ENCODE measurements at regions not wholly inside any gene's neighbourhood (a gene's known extent, or its start where the extent isn't known, plus 50 kb on each side); places are given as distances from the start of the nearest gene placed in this dataset.

DNA sequence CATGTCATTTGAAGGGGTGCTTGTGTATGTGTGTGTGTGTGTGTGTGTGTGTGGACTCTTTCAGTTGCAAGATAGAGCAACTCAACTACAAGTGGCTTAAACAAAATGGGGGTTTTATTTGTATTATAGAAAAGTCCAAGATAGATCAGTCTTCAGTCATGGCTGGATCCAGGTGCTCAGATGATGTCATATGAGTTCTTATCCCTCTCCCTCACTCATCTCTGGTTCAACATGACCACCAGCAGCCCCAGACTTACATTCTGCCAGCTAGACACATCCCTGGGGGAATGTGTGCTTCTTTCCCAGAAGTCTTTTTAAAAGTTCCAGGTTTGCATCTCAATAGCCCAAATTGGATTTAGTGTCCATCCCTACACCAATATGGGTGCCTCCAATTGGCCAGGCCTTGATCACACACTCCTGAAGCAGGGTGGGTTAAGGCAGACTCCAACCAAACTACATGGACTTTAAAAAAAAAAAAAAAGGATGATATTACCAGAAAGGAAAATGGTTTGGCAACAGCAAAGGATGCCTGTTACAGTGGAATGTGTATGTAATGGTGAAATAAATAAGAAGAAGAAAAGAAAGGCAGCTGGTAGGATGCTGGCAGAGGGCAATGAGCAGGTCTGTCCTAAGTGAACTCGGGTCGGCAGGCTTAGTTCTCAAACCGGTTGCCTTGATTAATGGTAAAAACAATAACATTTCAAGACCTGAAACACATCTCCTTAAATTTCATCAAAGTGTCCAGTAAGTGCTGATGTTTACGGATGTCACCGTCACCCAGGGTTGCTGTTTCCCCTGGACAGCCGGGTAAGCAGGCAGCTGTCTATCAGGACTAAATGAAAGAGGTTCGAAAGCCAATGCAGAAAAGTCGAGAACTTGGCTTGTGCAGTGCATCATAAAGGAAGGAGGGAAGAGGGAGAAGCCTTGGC lies 107.7 kb downstream of the SMIM20 start:
- no peak for DNase-seq

DNA sequence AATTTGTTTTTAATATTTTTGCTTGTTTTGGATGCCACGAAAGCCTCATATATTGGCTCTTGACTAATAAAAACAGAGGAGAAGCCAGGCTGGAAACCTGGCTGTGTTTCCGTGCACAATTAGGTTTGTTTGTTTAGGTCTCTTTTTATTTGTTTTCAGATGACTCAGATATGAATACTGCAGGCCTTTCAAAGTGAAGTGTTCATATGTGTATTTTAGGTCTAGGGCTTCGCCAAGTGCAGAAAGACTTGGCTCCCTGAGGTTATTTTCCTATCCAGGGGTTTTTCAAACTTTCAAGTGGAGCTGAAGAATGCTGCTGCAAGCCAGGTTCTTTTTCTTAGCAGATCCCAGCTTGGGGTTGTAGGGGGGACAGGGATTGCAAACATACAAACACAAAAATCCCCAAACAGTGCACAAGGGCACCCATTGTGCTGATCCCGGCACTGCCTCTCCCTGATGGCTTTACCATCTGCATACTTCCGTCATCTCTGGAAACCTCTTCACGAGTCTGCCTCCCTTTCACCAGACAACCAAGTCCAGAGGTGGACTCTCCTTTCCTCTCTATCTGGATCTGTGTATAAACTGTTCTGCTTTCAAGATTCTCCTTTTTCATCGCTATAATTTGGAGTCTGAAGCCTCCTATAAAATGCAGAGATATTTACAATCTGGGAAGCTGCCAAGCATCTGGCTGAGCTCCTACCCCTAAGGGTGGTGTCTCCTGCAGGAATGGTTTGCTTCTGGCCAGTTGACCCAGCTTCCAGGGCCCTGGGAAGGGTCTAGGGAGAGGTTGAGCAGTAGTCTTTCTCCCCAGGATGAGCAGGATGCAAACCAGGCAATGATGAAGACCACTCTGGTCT lies 108.6 kb downstream of the SMIM20 start:
- DNase-seq: peak in 1 of 2 experiments; percentile 33

DNA sequence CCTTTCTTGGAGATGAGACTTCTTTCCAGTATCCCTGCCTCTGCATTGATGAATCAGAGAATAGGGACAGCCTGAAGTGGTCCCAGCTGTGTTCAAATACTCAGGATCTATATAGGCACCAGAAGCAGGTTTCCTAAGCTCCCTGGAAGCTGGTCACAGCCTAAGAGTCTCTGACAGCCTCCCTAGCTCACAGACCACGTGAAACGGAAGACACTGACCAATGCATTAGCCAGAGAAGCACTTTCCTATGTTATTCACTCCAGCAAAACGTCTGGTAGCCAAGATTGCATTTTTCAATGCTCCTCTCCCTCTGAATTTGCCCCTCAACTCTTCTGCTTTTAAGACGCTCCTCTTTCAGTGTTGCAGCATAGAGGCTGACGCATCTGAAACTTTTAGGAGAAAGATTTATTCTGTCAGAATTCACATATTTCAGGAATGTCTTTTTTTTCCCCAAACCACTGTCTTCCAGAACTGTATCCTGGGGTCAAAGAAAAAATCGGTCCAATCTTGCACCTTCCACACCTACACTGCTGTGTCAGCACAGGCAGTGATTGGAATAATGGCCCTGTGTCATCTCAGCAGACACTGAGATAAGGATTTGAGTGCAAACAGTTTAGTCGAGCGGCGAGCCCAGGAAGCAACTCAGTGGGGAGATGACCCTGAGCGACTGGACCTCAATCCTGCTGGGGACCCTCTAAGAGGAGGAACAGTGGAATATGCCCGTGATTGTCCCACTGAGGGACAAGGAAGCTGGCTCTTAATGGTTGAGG lies 109.4 kb downstream of the SMIM20 start:
- no peak for DNase-seq

DNA sequence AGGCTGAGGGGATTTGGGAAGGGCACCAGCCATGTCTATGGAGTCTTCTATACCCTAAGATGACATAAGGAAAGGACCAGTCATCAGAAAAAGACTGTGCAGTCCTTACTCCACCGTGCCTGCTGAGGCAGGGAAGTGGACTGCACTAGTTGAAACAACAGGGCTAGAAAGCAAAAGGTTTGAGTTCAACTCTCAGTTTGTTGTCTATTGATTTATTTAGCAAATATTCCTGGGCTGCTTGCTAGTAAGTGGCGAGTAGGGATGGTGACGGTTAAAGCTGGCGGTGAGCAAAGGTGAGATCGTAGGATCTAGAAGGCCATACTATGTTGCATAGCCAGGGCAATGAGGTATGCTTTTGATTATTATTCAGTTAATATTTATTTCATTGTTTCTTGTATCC lies 110.1 kb downstream of the SMIM20 start:
- no peak for DNase-seq

DNA sequence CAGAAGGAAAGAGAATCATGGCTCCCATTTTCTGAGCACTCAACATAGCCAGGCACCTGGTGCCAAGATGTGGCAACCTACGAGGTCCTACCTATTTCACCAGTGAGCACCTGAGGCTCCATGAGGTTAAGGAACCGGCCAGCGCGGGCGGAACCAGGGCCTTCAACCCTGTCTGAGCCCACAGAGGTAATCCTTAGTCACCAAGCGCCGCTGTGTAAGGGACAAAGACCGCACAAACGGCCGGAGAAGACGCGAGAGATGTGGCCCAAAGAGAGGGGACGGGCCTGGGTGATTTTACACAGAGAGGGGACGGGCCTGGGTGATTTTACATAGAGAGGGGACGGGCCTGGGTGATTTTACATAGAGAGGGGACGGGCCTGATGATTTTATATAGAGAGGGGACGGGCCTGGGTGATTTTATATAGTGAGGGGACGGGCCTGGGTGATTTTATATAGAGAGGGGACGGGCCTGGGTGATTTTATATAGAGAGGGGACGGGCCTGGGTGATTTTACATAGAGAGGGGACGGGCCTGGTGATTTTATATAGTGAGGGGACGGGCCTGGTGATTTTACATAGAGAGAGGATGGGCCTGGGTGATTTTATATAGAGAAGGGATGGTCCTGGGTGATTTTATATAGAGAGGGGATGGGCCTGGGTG lies 114.2 kb downstream of the SMIM20 start:
- DNase-seq: no peak

DNA sequence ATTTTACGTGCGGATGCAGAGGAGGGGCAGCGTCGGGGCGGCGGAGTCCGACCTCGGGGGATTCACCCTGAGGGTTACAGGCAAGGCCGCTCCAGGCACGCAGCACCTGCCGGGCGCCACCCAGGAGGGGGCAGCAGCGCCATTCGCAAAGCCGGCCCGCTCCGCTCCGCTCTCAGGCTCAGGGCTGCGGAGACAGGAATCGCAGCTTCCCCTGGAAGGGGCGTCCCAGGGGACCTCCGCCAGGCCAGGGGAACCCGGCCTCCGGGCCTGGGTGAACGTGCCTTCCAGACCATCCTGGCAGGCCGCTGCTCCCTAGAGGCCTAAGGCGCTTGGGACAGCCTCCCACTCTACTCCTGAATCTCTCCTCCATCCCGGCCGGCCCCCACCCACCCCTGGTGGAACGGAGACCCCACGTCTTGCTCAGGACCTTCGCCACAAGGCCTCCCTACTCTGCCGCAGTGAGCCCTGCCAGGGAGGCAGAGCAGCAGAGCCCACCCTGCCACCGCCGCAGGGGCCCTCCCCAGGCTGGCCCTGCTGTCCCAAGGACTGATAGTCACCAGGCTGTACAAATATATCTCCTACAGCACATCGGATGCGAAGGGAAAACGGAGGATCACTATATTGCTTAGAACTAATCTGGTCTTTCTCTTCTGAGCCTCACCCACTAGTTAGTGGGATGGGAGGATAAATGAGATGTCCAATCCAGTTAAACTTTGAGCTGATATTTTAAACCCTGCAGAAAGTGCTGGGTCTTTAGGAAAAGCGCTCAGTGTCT lies 115.0 kb downstream of the SMIM20 start:
- DNase-seq: no peak

DNA sequence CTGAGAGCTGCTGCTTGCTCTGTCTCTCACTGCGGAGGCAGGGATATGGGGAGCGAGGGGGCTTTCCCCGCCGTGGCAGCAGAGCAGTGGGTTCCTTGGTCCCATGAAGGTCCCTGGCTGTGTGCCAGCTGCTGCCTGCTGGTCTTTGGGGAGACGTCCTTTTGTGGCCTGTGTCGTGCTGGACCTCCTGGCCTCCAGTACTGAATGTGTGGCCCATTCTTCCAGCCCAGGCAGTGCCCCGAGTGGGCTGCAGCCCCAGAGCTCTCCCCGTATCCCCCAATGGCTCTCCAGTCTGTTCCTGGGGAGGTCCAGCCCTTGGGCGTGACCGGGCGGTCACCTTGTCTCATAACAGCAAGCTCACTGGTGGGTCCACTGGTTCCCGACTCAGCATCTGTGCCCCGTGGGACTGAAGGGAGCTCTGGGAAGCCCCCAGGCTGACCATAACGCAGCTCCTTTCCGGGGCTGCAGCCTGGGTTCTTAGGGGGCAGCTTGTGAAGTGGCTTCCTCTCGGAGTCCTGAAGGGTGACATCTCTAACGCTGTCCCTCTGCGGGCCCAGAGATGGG lies 115.6 kb downstream of the SMIM20 start:
- no peak for DNase-seq

DNA sequence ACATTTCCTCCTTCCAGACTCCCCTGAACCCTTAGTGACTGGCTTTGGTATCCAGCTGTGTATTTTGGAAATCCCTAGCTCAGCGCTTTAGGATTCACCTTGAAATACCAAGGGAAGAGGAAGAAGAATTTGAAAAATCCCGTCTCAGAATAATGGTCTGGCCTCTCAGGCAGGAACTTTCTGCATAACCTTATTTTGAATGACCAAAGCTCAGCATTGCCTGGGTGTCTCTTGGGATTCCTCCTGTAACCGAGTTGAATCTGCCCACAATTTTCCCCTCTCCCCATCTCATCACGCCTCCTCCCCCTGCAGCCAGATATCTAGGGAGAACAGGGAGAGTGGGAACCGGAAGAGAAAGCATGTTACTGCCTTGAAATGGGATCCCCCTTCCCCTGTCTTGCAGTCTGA lies 116.2 kb downstream of the SMIM20 start:
- no peak for DNase-seq

DNA sequence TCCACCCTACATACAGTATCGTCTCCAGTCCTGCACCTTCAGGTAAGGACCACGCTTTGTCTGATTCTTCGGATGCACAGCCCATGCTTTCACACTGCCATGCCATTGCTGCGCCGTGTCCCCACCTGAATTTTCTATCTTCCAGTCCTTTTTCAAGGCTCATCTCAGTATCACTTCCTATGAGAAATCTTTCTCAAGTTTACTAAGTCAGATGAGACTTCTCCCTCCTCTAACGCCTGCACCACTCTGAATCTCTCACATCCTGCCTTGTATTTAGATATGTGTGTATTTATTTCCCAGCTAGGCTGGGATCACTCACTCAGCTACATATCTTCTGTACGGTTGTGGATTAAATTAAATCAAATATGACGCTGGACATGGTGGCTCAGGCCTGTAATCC lies 116.8 kb downstream of the SMIM20 start:
- DNase-seq: no peak

DNA sequence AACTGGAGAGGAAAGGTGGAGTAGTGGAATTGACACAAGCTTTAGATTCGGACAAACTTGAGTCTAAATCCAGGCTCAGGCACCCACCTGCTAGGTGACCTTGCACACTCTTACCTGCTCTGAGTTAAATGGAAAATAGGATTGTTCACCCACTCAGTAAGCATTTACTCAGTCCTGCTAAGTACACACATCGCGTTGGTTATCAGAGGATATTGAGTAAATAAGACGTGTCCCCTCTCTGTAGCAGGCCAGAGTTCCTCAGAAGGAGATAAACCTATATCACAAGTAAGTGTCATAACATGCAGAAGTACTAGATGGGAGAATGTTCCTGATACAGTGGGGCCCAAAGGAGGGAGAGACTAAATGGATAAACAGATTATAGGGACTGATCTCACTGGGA lies 117.7 kb downstream of the SMIM20 start:
- no peak for DNase-seq

DNA sequence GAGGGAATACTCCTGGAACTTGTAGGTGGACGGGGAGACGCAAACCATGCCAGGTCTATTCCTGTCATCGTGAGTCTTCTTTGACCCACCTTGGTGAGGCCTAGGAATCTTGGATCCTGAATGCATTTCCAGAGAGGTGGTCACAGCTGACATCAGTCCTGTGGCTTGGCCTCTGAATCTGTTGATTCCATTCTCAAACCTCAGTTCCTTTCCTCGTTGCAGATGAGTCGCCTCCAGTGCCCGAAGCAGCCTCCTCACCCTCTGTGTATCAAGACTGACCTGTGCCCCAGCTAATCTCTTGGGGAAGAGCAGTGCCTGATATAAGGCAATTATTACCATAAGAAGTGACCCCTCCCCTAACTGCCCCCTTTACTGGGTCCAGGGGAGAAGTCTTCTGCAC lies 118.1 kb downstream of the SMIM20 start:
- DNase-seq: no peak

DNA sequence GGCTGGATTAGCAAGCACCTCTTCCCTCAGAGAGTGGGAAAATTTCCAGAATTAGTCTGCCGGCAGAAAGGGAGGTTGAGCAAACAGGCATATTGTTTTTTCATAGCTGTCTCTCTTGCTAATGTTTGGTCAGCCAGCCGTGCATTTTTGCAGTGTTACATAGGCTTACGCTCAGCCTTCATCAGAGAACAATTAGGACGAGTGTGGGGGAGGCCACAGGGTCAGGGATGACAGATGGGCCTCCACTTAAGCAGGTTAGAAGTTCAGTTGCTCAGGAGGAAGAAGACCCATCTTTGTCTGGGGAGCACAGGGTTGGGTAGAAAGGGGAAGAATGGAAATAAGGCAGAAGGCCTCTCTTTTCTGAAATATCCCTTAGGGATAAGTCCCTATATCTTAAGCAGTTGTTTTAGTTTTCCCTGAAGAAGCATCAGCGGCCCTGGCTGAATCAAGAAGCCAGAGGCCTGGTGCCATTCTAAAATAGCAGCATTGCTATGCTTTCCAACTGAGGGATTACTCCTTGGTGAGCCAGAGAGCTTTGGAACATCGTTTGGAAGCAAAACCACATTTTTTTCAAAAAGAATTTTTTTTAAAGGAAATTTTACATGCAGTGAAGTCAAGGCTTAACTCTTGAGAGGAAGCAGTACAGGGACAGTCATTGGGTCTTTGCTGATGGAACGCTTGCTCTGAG lies 118.8 kb downstream of the SMIM20 start:
- no peak for DNase-seq

DNA sequence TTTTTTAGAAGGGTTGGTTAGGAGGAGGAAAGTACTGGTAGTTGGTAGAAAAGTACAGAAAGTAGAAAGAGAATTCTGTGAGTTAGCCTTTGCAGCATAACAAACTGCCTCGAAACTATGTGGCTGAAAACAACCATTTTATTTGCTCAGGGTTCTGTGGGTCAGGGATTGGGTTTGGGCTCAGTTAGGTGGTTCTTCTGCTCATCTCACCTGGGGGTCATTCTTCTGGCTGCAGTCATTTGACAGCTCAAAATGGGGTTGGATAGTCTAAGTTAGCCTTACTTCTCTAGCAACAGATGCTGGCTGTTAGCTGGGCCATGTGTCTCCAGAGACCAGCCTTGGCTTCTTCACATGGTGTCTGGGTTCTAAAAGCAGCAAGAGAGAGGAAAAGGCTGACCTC lies 119.4 kb downstream of the SMIM20 start:
- no peak for DNase-seq

DNA sequence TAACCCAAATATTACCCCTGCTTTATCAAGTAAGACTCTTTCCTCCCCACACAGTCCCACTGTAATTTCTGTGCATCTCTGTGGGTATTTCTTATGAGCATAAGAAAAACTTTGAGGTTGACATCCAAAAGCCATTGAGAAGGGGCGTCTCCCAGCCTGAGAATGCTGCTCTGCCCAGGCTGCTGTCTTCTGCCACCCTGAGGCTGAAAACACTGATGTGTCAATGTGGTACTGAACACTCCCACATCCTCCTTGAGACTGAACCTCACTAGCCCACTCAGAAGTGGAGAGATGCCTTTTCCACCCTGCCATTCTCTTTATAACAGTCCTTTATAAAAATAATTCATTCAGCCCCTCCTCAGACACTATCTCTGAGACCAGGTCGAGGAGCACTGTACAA lies 120.8 kb downstream of the SMIM20 start:
- DNase-seq: no peak

DNA sequence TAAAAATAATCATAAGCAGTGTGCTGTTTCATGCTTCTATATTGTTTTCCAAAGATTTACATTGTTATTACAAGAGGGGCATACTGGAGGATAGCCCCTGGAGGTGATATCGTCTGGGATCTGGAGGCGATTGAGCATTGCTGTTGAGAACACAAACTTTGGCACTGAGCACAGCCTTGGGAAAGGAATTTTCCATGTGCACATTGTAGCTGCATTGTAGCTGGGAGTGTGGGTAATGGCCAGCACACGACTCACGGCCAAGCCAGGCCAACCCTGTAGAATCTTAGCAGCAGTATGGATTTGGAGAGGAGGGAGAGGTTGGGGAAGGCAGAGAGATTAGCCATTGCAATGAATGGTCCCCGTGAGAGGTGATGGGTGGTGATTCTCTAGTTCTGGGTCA lies 121.9 kb downstream of the SMIM20 start:
- no peak for DNase-seq

DNA sequence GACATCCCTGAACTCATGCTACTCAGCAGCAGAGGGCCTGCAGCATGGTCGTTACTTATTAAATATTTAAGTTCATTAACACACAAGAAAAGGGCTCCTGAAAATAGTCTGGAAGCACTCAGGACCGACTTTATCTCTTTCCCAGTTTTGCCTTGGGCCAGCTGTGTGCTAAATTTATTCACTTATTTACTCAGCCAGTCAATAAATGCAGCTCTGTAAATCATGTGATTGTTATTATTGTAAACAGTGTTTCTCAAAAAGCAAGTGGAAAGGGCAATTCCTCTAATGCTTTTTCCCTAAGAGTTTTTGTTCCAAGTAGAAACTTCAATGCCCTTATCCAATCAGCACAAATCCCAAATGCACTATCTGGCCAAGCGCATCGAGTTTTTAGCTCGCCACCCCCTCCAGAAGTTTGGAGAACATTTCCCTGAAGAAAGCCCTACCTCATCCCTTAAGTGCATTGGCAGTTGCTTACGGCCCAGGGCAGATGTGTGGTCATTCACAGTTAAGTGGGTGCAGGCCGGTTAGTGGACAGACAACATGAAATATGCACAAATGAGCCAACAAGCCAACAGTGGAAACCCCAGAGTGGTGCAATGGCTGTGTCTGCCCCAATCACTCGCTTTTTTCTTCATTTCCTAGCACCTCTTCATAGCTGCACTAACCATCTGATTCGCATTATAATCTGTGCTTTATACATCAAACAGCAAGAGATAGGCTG lies 125.8 kb downstream of the SMIM20 start:
- DNase-seq: no peak

DNA sequence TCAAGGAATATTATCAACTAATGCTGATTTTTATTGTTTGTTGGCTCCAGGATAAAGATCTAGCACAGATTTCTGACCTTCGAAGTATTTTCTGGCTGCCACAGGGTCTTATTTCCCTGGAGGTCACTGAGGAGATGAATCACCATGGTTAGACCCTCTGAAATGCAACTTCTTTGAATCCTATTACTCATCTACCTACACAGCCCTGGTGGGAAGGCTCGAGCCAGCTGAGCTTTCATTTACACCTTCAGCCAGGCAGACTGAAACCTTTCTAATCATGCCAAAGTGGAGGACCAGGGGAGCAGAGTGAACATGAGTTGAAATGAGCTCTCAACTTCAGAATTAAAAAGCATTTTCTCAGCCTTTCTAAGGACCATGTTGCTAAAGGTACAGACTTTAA lies 130.5 kb downstream of the SMIM20 start:
- DNase-seq: no peak

DNA sequence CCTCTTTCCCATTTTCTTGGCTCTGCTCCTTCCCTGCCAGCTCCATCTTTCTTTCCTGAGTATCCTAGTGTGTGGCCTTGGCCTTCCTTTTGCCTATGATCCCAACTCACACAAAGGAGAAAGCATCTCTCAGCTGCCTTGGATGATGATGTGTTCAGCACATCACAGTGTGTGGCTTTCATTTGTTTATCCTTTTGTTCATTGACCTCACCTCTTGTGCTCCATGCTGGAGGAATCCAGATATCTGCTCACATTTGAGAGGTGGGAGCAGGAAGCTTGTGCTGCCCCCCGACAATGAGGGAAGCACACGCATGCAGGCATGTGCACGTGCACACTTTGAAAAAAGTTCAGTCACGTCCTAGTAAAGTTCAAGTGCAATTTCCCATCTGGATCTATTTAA lies 131.0 kb downstream of the SMIM20 start:
- DNase-seq: no peak

DNA sequence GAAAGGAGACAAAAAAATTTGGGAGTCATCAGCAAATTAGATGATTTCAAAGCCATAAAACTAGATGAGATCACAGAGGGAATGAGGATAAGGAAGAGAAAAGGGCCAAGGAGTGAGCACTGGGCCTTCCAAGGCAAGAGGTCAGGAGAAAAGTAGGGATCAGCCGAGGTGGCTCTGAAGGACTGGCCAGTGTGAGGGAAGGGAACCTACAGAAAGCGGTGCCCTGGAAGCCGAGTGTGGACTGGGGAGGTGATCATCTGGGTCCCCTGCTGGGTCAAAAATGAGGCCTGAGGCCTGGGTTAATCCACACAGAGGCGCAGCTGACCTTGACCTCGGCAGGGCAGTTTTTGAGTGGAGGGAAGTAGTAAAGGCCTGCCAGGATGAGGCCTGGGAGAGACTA lies 133.8 kb downstream of the SMIM20 start:
- no peak for DNase-seq

DNA sequence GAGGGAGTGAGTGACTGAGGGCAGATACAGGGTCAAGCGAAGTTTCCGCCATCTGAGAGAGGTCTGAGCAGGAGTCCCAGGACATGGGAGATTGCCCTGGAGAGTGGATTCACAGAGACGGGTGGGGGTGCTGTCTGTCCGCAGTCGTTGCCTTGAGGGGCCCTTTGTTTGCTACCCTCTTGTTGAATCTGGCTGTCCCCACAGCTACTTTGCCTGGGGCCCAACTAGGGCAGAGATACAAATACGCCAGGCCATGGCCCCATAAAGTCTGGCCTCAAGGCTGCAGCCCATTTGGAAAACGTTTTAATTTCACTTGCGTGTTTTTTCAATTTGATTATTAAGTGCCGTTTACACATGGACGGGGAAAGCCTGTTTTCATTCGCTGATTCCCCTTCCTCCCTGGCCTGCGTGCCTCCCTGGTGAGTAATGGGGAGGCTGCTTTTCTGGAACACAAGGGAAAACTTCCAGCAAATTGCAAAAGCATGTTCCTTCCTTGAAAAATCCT lies 134.4 kb downstream of the SMIM20 start:
- no peak for DNase-seq
